ENCODE measurements at regions not wholly inside any gene's neighbourhood (a gene's known extent, or its start where the extent isn't known, plus 50 kb on each side); places are given as distances from the start of the nearest gene placed in this dataset.

DNA sequence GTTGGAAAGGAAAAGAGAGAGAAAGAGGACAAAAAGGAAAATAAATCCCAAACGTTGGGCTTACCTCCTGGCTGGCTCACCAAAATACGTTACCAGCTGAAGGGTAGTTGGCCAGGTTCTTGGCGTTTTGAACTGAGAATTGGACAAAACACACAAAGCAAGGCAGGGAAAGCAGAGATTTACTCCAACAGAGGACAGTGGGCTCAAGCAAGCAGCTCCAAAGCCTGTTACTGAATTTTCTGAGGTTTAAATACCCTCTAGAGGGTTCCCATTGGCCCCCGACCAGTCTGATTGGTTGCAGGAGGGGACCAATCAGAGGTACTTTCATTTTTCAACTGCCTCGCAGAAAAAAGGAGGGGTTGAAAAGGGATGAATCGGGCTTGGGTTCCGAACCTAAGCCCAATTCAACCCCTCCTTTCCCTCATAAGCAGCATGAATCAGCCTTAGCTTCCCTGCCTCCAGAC, 55.6 kb upstream of the ALOX12 start:
- DNase-seq (ENCODE audit: low read depth, low spot score), result no peak

DNA sequence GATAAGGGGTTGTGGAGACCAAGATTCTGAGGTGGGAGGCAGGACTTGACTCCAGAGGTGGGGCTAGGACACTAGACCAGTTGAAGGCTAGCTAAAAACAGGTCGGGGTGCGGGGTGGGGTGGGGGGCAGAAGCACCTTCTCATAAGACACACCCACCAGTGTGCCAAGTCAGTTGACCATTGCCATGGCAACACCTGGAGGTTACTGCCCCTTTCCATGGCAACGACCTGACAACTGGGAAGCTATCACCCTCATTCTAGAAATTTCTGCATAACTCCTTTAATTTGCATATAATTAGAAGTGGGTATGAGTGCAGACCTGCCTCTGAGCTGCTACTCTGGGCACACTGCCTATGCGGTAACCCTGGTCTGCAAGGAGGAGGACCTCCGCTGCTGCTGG, 53.9 kb upstream of the ALOX12 start:
- DNase-seq (ENCODE audit: low read depth, low spot score), result no peak

DNA sequence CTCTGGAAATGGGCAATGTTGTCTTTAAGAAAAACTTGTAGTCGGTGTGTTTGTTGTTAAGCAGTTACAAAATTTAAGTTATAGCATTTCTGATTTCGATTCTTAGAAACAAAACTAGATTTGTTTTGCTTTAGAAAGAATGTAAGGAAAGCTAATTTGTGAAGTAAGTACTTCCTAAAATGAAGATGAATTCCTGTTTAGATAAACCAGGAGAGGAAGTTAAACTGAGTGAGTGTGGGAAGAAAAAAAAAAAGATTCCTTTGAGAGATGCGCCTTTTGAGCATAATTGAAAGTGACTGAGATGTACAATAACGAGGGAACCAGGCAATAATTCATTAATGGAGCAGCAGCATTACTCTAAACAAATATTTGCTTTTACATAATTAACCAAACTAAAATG, 52.4 kb upstream of the ALOX12 start:
- DNase-seq (ENCODE audit: low read depth, low spot score), result no peak

All from ELF-1 (cell line).